HL-60 (cell line): ENCODE measurements at regions not wholly inside any gene's neighbourhood (a gene's known extent, or its start where the extent isn't known, plus 50 kb on each side); places are given as distances from the start of the nearest gene placed in this dataset.

ENCODE experiments used
- GABPA ChIP-seq: IDR thresholded peaks from 2 replicates; pipeline ENCODE4 v1.6.1; 2012; ENCODE audit warnings: low read depth
- POLR2AphosphoS5 ChIP-seq: IDR thresholded peaks from 2 replicates; pipeline ENCODE4 v1.6.1; 2012; ENCODE audit warnings: low read depth
- SPI1 ChIP-seq: IDR thresholded peaks from 2 replicates; pipeline ENCODE4 v1.6.1; 2012; ENCODE audit warnings: low read depth, mild to moderate bottlenecking, borderline replicate concordance
- TF ChIP-seq, protein P1 (sequence below): IDR thresholded peaks from one replicate; pipeline ENCODE4 v1.5.1; 2011; ENCODE audit warnings: low read length, control low read depth, inconsistent platforms; ENCODE audit not compliant: insufficient read depth
- TF ChIP-seq, protein P2 (sequence below): IDR thresholded peaks from 2 replicates; pipeline ENCODE4 v1.6.1; 2012; ENCODE audit warnings: low read depth; ENCODE audit not compliant: insufficient replicate concordance

DNA sequence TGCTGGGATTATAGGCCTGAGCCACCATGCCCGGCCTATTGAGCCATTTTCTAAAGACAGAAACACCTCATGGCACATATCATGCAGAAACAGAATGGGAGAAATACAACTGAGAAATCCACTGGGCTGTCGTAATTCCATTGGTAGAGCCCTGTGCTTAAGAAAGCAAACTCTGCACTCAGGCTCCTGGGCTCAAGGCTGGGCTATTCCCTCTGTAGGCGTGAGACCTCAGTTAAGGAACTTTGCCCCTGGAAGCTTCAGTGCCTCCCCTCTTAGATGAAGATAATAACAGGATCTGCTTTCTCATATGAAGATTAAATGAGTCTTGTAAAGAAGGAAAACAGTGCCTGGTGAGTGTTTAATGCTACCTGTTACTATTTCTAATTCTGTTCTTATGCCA lies 120.3 kb downstream of the PXDC1 start:
- TF ChIP-seq, protein P1, sequence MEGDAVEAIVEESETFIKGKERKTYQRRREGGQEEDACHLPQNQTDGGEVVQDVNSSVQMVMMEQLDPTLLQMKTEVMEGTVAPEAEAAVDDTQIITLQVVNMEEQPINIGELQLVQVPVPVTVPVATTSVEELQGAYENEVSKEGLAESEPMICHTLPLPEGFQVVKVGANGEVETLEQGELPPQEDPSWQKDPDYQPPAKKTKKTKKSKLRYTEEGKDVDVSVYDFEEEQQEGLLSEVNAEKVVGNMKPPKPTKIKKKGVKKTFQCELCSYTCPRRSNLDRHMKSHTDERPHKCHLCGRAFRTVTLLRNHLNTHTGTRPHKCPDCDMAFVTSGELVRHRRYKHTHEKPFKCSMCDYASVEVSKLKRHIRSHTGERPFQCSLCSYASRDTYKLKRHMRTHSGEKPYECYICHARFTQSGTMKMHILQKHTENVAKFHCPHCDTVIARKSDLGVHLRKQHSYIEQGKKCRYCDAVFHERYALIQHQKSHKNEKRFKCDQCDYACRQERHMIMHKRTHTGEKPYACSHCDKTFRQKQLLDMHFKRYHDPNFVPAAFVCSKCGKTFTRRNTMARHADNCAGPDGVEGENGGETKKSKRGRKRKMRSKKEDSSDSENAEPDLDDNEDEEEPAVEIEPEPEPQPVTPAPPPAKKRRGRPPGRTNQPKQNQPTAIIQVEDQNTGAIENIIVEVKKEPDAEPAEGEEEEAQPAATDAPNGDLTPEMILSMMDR: no peak
- TF ChIP-seq, protein P2, sequence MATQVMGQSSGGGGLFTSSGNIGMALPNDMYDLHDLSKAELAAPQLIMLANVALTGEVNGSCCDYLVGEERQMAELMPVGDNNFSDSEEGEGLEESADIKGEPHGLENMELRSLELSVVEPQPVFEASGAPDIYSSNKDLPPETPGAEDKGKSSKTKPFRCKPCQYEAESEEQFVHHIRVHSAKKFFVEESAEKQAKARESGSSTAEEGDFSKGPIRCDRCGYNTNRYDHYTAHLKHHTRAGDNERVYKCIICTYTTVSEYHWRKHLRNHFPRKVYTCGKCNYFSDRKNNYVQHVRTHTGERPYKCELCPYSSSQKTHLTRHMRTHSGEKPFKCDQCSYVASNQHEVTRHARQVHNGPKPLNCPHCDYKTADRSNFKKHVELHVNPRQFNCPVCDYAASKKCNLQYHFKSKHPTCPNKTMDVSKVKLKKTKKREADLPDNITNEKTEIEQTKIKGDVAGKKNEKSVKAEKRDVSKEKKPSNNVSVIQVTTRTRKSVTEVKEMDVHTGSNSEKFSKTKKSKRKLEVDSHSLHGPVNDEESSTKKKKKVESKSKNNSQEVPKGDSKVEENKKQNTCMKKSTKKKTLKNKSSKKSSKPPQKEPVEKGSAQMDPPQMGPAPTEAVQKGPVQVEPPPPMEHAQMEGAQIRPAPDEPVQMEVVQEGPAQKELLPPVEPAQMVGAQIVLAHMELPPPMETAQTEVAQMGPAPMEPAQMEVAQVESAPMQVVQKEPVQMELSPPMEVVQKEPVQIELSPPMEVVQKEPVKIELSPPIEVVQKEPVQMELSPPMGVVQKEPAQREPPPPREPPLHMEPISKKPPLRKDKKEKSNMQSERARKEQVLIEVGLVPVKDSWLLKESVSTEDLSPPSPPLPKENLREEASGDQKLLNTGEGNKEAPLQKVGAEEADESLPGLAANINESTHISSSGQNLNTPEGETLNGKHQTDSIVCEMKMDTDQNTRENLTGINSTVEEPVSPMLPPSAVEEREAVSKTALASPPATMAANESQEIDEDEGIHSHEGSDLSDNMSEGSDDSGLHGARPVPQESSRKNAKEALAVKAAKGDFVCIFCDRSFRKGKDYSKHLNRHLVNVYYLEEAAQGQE: no peak
- TF ChIP-seq GABPA (no peak), POLR2AphosphoS5 (no peak), SPI1 (no peak)
